GM21717 (cell line): ENCODE measurements at regions not wholly inside any gene's neighbourhood (a gene's known extent, or its start where the extent isn't known, plus 50 kb on each side); places are given as distances from the start of the nearest gene placed in this dataset.

Experiments used
- ATAC-seq: cut with Tn5 transposase; IDR thresholded peaks from one replicate; pipeline ENCODE4 v1.9.1; 2021; ENCODE audit warnings: mild to moderate bottlenecking, moderate library complexity; ENCODE audit not compliant: unreplicated experiment

DNA sequence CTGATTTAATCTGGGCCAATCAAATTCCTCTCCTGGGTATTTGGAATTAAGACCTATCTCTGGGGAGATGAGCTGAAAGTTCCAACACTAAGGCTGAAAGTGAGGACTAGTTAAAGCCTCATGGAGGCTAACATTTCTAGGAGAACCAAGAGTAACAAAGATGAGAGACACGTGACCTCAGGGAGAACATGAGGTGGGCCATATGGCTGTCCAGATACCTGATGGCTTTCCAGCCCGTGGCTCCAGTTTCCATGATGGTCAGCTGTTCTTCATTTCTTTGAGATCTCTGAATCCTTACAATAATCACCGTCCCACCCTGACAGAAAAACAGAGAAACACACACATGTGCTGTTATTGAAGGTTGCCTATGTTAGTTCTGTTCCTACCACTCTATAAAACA lies 66.1 kb downstream of the LEPR start:
- no peak for ATAC-seq

DNA sequence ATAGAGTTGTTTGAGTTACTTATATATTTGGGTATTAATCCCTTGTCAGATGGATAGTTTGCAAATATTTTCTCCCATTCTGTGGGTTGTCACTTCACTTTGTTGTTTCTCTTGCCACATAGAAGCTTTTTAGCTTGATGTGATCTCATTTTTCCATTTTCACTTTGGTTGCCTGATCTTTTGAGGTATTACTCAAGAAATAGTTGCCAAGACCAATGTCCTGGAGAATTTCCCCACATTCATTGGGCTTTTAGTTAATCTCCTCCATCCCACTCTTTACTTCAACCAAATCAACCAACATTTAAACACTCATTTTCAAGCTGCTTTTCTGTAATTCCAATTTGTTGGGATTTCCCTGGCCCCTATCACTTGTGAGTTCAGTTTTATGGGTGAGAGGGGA lies 69.0 kb downstream of the LEPR start:
- ATAC-seq, result no peak

DNA sequence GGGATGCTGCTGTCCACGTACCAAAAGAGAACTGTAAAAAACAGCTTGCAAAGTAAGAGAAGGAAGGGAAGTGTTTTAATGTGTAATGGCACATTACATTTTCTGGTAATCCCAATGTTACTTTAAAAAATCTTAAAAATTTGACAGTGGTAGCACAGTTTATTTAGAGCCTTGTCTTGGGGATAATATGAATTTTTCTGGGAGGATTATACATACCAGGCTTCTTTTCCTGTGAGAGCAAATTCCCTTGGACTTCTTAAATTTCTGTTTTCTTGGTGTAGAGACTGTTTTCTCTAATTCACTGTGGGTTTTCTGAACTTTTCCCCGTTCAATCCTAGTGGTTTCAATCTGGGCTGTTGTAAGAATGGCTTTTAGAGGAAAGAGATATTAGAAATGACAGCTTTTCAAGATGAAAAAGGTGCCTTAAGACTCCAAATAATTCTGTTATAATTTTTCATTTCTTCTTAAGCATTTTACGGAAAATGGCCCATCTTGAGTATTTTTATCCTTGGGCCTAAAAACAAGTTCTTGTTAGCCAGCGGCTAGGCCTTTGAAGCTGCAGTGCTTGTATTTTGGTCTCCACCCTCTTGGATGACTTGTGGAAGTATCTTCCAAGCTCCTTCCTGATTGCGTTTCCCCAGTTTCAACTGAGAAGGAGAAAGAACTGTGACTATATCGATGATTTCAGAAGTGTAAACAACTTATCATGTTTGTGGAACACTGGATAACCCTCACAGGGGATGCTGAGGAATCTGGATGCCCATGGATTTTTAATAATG lies 70.0 kb downstream of the LEPR start:
- no peak for ATAC-seq

DNA sequence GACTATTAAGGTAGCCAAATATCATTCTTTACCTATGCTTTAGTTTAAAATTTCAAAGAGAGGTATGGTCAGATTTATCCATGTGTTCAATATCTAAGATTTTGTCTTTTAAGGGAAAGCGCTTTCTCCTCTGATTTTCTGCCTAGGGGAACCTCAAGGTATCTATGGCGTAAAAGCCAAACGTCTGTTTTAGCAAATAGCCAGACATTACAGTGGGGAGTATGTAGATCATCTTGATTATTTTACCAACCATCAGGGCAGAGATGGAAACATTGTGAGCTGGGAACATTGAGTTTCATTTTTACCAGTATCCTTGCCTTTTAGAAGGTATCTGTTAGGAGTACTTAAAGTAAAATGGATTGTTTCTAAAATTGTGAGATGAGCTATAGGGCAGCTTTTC lies 71.0 kb downstream of the LEPR start:
- no peak for ATAC-seq

DNA sequence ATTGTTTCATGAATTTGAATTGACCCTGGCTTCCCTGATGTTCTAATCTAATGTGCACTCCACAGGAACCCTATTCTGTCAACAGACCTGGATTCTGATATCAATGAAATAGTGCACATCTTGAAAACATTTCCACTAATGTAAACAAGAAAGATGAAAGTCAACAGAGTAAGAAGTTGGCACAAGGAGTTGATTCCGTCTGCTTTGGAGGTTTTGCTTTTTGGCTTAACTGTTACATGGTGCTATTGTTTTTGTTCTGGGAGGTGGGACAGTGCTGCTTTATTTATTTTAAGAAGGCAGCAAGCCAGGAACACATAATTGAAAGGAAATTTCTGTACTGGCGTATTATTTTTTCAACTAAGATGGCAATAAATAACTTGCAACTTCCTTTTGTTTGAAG lies 73.3 kb downstream of the LEPR start:
- no peak for ATAC-seq

DNA sequence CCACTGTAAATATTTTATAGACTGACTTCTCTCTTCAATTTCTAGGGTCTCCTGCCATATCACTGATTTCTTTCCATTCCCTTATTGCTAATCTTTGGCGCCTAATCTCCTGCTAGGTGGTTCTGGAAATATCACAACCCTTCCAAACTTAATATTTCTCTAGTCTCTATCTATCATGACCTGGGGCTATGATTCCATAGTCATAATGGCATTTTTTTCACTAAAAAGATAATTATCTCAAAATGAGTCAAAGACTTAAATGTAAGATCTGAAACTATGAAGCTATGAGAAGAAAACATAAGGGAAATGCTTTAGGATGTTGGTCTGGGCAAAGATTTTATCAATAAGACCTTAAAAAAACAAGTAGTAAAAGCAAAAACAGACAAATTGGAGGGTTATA lies 74.2 kb downstream of the LEPR start:
- ATAC-seq, result no peak

DNA sequence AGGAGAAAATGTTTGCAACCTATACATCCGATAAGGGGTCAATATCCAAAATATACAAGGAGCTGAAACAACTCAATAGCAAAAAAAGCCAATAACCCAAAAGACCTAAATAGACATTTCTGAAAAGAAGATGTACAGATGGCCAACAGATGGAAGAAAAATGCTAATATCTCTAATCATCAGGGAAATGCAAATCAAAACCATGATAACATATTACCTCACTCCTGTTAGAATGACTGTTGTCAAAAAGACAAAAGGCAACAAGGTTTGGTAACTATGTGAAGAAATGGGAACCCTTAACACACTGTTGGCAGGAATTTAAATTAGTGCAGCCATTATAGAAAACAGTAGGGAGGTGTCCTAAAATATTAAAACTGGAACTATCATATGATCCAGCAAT lies 74.7 kb downstream of the LEPR start:
- no peak for ATAC-seq

DNA sequence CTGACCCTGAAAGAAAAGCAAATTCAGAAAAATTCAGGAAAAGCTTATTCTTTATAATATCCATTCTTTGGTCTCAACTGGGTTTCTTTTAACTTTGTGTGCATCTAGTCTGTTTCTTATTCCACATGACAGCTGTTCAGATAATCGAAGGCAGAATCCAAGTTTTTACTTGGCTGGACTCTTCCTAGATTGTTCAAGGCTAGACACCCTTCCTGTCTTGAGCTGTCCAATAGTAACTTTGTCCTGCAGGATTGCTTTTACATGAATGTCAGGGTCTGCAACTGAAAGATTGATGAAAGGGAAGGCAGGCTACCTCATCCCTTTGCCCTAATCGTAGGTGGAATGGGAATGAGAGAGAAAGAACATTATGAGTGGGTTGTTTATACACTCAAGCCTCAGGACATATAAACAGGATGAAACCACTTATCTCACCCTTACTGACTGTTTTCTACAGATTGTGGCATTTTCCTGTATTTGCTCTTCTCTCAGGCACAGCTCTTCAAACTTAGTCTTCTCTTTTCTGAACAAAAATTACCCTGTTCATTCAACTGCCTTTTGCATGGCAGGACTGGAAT lies 76.9 kb downstream of the LEPR start:
- no peak for ATAC-seq

DNA sequence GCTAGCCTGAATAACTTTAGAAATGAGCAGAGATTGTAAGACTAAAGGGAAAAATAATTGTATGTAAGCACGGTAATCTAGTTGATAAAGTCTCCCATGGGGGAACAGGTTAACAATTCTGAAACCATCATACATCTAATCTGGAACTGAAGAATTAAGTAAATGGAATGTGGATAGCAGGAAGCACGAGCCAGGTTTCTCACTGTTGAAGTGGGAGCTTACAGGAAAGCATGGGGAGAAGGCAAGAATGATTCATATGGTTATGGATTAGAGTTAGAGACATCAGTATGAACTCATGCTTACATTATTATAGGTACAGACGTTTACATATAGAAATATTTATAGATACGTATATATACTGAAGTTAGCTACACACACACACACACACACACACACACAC lies 83.0 kb downstream of the LEPR start:
- ATAC-seq, result no peak

DNA sequence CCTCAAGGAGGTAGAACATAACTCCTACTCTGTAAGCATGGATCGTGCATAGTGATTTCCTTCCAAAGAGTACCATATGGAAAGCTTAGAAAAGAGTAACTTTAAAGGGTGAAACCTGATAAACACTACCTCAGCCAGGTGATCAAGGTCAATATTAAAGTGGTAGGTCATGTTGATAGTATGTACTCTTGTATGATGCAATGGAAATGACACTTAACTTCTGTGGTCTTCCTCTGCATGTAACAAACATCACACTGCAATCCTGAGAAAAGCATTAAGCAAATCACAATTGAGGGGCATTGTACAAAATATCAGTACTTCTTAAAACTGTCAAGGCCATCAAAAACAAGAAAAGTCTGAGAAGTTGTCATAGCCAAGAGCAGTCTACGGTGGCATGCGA lies 83.8 kb downstream of the LEPR start:
- ATAC-seq, result no peak

DNA sequence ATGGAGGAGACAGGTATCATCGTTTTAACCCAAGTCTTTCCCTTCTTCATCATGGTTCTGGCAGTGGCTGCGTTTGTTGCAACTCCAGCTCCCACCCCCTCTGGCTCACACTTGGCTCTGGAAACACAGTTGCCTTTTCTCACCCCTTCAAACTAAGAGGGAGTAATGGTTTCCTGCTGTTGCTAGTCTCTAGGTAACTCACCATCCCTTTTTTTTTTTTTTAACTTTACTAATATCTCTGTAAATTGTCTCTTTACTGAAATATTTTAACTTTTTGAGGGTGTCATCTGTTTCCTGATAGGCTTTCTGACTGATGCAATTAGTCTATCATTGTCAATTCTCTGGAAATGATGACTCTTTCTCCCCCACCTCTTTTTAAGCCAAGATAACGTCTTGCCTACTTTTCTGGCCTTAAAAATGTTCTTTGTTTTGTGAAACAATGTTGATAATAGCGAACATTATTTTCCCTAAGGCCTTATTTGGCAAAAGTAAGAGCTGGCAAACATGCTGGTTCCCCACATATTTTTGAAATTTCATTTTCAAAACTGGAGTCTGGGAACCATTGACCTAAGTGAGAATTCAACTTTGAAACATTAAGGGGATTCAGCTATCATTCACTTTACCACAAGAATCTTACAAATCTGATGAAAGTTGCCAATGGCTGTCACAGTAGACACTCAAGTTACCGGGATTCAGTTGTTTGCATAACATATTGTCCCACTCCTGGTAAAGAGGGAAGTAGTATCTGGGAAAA lies 85.3 kb downstream of the LEPR start:
- no peak for ATAC-seq

DNA sequence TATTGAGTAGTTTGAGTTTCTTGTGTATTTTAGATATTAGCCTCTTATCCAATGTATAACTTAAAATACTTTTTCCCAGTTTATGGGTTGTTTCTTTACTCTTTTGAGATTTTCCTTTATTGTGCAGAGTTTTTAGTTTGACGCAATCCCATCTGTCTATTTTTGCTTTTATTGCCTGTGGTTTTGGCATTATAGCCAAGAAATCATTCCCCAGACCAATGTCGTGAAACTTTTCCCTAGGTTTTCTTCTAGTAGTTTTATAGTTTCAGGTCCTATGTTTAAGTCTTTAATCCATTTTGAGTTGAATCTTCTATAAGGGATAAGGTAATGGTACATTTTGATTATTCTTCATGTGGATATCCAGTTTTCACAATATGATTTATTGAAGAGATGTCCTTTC lies 87.6 kb downstream of the LEPR start:
- ATAC-seq, result no peak

DNA sequence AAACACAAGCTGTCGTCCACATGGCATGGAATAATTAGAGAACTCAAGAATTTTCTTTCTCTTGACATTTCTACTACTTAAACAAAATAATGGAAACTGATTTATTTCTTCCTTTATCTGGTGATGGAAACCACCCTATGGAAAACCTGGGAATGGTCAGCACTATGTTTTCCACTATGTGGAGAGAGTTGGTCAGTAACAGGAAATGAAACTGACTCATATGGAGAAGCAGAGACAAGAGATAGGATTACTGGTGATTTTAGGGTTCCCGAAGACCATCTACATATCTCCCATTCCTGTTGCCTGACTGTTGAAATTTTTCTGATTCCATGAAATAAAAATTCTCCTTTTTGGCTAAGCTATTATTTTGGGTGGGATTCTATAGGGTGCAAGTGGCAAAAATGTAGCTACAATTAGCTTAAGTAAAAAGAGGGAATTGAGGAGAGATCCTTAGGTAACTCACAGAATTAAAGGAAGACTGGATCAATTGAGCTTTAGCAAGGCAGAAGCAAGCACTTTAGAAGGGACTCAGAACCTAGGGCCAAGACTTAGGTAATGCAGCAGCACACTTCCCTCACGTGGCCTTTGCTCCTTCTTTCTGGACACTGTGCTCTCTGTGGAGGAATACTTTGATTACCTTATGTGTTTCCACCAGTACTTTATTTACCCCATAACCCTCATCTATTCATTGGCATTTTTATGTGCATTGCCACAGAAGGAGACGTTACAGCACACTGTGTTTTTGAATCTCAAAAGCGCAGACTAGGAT lies 89.6 kb downstream of the LEPR start:
- ATAC-seq, result no peak

DNA sequence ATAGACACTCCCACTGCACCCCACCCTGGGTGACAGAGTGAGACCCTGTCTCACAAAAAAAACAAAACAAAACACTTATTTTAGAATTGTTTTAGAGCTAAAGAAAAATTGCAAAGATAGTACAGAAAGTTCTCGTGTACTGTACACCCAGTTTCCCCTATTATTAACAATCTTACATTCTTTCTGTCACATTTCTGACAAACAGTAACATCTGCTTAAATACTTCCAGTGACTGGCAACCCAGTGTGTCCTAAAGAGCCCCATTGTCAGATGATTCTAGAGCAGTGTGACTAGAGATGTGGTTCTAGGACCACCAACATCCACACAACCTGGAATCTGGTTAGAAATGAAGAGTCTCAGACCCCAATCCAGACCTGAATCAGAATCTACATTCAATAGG lies 90.5 kb downstream of the LEPR start:
- no peak for ATAC-seq

DNA sequence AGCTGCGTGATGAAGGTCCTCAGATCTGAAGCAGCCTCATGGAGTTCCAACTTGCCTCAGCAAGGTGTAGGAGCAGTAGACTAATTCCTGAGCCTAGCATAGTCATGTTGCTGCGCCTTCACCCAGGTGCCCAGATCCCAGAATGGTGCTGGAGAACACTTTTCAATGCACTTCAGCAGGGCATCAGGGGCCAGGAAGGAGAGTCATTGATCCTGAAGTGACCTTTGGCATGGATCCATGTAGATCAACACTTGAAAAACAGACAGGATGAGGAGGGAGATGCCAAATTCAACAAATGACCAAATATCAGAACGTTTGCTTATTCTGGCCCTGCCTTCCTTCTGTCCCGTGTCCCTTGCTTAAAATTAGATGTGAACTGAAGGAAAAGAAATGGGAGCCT lies 91.9 kb downstream of the LEPR start:
- ATAC-seq, result no peak

DNA sequence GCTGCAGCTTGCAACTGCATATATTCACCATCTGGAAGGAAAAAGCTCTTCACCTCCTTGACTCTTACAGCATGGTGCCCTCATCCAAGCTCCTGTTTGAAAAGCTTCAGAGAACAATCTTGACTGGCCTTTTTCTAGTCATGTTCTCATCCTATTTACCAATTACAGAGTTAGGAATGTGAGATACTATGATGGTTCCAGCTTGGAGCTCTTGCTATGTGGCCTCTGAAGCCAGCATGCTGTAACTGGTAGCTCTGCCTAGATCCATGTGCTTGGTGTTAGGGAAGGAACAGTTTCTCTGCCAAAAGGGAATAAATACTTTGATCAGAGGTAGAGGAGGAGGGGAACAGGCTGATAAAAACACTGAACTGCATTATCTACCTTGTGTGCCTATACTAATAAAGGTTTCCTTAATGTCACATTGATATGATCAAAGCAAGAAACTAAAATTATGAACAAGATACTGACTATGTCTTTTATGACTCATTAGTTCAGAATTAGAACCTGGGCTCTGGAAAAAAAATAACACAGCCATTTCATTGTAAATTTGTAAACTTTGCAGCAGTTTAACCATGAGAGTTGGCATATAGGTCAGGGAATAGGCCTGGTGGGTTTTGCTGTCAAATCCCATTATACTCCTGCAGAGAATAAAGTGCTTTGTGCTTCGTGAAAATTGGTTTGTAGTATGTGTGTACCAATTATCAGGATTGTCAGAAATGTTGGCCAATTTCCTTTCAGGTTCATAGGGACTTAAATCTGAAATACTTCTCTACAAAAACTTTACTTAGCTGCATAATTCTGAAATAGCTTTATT lies 92.7 kb downstream of the LEPR start:
- ATAC-seq, result no peak

DNA sequence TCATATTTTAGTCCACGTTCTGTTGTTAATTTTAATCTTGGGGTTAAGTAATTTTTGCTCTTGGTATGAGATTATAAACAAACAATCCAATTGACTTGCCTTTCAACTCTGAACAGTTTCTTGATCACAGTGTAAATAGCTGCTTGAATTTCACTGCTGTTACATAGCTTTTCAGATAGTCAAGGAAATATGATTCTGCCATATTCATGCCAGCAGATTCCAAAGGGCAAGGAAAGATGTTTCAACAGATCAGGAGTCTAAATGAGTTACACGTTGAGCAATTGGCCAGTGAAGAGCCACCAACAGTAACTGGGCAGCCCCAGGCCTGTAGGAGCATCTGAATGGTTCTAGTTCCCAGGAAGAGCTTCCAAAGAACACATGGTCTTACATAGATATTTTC lies 93.6 kb downstream of the LEPR start:
- ATAC-seq, result no peak

DNA sequence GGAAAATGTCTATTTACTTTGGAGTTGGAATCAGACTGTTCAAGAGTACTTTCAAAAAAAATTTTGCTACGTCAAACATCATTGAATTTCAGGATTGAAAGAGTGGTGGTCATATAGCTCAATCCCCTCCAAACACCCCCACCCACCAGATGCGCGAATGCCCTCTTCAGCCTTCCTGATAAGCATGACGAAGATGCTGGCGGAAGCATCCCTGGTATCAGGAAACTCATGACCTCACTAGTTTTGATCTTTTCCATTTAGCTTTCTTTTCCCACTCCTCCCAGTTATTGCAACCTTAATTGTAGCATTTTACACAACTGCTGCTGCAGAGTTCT lies 104.4 kb downstream of the LEPR start:
- no peak for ATAC-seq

DNA sequence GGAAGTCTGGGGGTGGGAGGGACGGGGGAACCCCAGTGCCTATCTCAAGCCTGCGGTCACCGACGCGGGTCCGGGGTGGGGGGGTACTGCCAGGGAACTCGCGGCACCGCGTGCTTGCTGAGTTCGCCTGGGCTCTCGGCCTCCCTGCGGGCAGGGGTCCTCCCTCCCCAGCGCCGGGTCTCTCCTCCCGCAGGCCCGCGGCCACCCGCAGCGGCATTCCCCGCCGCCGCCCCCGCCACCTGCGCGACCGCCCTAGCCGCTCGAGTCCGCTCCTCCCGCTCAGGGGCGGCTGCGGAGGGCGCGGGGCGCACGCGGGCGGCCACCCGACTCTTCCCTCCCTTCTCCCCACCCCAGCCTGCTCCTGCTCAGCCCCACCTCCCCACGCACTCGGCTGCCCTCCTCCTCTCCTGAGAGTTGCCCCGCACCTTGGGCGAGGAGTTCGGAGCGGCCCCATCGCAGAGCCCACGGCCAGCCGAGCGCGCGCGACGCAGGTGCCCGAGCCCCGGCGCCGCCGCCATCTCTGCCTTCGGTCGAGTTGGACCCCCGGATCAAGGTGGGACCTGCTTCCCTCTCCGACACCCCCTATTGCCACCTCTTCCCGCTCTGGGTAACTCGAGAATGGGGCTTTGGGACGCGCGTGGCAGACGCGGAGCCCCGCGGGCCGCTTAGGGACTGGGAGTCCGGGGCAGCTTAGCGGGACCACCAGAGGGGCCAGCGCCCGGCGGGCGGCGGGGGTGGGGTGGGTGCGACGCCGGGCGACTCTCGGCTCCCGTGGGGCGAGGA lies 105.0 kb downstream of the LEPR start:
- ATAC-seq, result no peak

DNA sequence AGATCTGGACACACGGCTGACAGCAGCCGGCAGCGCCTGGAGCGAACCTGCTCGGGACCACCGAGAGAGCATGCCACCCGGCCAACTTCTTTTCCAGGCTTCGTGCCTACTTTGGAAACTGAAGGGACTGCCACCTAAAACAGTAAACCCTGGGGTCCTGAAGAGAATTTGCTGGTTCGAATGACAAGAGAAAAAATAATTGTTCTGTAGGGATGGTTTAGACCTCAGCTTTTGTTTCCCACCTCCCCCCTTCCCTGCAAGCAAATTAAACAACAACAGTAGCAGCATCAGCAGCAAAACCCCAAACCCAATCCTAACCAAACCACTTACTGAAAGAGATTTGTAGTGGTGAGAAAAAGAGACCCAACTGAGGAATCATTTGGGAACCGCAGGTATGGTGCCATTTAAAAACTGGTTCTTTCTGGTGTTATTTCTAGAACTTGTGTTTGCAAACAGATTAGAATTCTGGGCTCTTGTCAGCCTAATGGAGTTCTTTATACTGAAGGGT lies 105.6 kb downstream of the LEPR start:
- no peak for ATAC-seq
